Left lung (tissue), 4 donors: ENCODE measurements at regions not wholly inside any gene's neighbourhood (a gene's known extent, or its start where the extent isn't known, plus 50 kb on each side); places are given as distances from the start of the nearest gene placed in this dataset.

Source experiments
- ATAC-seq: fragments of 200-7000 bp; cut with Tn5 transposase; one replicate; pipeline ENCODE4 v1.9.1; 2020; ENCODE audit warnings: moderate library complexity
- DNase-seq, 4 donors: peaks; one replicate each; pipeline ENCODE4 v3.0.0-alpha.2; 2013 to 2020
- H3K27ac ChIP-seq, 2 donors: fragments of 200-600 bp; sonication (generic) in 1 of 2; one replicate each; pipeline versions ENCODE4 v1.5.0 to v1.8.0; 2020 to 2021
- H3K27me3 ChIP-seq, 2 donors: fragments of 200-600 bp; sonication (generic) in 1 of 2; one replicate each; pipeline versions ENCODE4 v1.5.0 to v1.8.0; 2020 to 2021
- H3K36me3 ChIP-seq, 2 donors: fragments of 200-600 bp; sonication (generic) in 1 of 2; one replicate each; pipeline versions ENCODE4 v1.5.0 to v1.8.0; 2020 to 2021
- H3K4me1 ChIP-seq, 2 donors: fragments of 200-600 bp; one replicate each; pipeline ENCODE4 v1.8.0; 2021
- H3K4me3 ChIP-seq, 2 donors: fragments of 200-600 bp; sonication (generic) in 1 of 2; one replicate each; pipeline versions ENCODE4 v1.5.0 to v1.8.0; 2020 to 2021; ENCODE audit warnings: mild to moderate bottlenecking in 1 of 2
- H3K9me3 ChIP-seq, 2 donors: fragments of 200-600 bp; sonication (generic) in 1 of 2; one replicate each; pipeline versions ENCODE4 v1.5.0 to v1.8.0; 2020 to 2021
- intact Hi-C, 2 donors: fragments of 100-400 bp; cut with DNase I; formaldehyde crosslinking; loops; one replicate each; pipeline versions ENCODE4 v1.11.2 to v1.14.2; 2022
- TF ChIP-seq, protein P1 (sequence below), 2 donors: fragments of 200-600 bp; sonication (generic) in 1 of 2; IDR thresholded peaks; one replicate each; pipeline versions ENCODE4 v1.5.0 to v1.8.0; 2021; ENCODE audit warnings: antibody characterized with exemption in 2 of 2
- donor health status: DM: no; HTN: yes; CAD: no.
- donor health status: DM: no; HTN: no; CAD: no.

- Histone ChIP-seq H3K4me1 (peaks cover 11 to 80% of the 10 kb centered on the region in 2 donors), H3K27ac (peak overlapping the region; percentile 92 to 95), H3K4me3 (peak overlapping the region; percentile 32 to 43), H3K27me3 (no peaks in the 10 kb centered on the region), H3K9me3 (no peaks in the 10 kb centered on the region), H3K36me3 (no peaks in the 10 kb centered on the region)
- DNase-seq (no peak), ATAC-seq (peak; percentile 36)
- intact Hi-C loops: no loop called here
- TF ChIP-seq, protein P1, sequence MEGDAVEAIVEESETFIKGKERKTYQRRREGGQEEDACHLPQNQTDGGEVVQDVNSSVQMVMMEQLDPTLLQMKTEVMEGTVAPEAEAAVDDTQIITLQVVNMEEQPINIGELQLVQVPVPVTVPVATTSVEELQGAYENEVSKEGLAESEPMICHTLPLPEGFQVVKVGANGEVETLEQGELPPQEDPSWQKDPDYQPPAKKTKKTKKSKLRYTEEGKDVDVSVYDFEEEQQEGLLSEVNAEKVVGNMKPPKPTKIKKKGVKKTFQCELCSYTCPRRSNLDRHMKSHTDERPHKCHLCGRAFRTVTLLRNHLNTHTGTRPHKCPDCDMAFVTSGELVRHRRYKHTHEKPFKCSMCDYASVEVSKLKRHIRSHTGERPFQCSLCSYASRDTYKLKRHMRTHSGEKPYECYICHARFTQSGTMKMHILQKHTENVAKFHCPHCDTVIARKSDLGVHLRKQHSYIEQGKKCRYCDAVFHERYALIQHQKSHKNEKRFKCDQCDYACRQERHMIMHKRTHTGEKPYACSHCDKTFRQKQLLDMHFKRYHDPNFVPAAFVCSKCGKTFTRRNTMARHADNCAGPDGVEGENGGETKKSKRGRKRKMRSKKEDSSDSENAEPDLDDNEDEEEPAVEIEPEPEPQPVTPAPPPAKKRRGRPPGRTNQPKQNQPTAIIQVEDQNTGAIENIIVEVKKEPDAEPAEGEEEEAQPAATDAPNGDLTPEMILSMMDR (IDR thresholded peaks at IDR 0.05): no peak
Observed at GRCh38 chr7:130910949-130911944, 177.2 kb upstream of the KLF14 start.

GRCh38 chr7:130912082-130912861 is 178.3 kb upstream of the KLF14 start:
- DNase-seq: no peak
- intact Hi-C loops: no loop called here
- ATAC-seq: peak; percentile 49
- H3K4me3 ChIP-seq: peak overlapping the region; percentile 32 to 43
- peaks cover 15 to 81% of the 10 kb centered on the region in 2 donors for H3K4me1 ChIP-seq
- no peaks in the 10 kb centered on the region for H3K36me3 ChIP-seq
- TF ChIP-seq, protein P1 (IDR thresholded peaks at IDR 0.05): no peak
- H3K9me3 ChIP-seq: no peaks in the 10 kb centered on the region
- peak overlapping the region; percentile 92 to 95 for H3K27ac ChIP-seq
- no peaks in the 10 kb centered on the region for H3K27me3 ChIP-seq

- TF ChIP-seq, protein P1 (IDR thresholded peaks at IDR 0.05): no peak
- no peaks in the 10 kb centered on the region for H3K36me3 ChIP-seq
- peaks cover 15 to 89% of the 10 kb centered on the region in 2 donors for H3K4me1 ChIP-seq
- ATAC-seq (peak; percentile 69), DNase-seq (peak in 2 of 4 donors; percentile 79 to 88)
- peak overlapping the region; percentile 32 to 43 for H3K4me3 ChIP-seq
- intact Hi-C loops: no loop called here
- H3K9me3 ChIP-seq: no peaks in the 10 kb centered on the region
- H3K27me3 ChIP-seq: no peaks in the 10 kb centered on the region
- peak overlapping the region; percentile 92 to 95 for H3K27ac ChIP-seq
Observed at GRCh38 chr7:130912862-130913638, 179.0 kb upstream of the KLF14 start.

- Histone ChIP-seq H3K9me3 (no peaks in the 10 kb centered on the region), H3K4me1 (peaks cover 15 to 85% of the 10 kb centered on the region in 2 donors), H3K27ac (peak overlapping the region; percentile 92 to 95), H3K36me3 (peaks cover 0 to 2% of the 10 kb centered on the region in 2 donors), H3K27me3 (no peaks in the 10 kb centered on the region), H3K4me3 (peak overlapping the region; percentile 32 to 43)
- no peak for DNase-seq
- TF ChIP-seq, protein P1 (IDR thresholded peaks at IDR 0.05): no peak
- no peak for ATAC-seq
- intact Hi-C loops: no loop called here
Observed at GRCh38 chr7:130913639-130914553, 179.9 kb upstream of the KLF14 start.
